Astrocyte of the cerebellum (primary cell): ENCODE measurements at regions not wholly inside any gene's neighbourhood (a gene's known extent, or its start where the extent isn't known, plus 50 kb on each side); places are given as distances from the start of the nearest gene placed in this dataset.

Source experiments
- DNase-seq: peaks from one replicate; pipeline ENCODE4 v3.0.0-alpha.2; 2011; ENCODE audit warnings: low read depth
- H3K4me3 ChIP-seq: 2 replicates; pipeline ENCODE4 v1.5.1; 2011; ENCODE audit warnings: mild to moderate bottlenecking, low read depth, low read length, moderate library complexity
- in situ Hi-C: cut with HindIII; loops from 2 replicates; pipeline ENCODE4 v1.10.0; 2017; ENCODE audit warnings: low sequenced_read_pairs
- TF ChIP-seq, protein P1 (sequence below): IDR thresholded peaks from 2 replicates; pipeline ENCODE4 v1.5.1; 2012; ENCODE audit warnings: low read length, low read depth, moderate library complexity, mild to moderate bottlenecking; ENCODE audit errors: missing control alignments

DNA sequence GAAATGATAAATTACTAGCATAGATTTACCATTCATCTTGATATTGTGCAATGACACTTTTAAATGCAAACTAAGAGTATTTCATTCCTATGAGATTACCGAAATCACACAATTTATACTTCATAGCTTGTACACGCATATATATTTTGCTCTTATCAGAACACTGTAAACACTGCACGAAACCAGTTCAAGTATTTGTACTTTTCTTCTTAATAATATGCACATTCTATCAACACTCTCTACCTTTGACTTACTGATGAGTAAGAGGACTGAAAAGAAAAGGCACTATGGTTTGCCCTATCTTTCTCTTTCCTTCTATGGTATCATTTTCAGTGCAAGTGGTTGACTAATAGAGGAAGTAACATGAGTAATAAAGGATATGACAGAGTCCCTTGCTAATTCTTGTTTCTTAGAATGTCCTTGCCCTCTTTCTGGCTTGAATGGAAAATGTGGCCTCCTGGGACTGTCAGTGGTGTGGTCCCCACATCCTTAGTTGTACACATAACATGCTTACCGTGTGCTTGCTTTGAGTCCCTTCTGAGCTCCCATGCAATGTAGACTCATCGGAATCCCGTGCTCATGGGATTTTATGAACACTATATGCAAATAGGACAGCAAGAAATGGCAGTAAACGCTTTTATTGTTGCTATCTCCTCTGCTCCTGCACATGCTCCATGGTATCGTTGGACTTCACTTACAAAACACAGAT, 363.5 kb upstream of the TNP1 start:
- in situ Hi-C loops = no loop called here
- no peak overlapping the region for H3K4me3 ChIP-seq
- peak; percentile 45 for DNase-seq

DNA sequence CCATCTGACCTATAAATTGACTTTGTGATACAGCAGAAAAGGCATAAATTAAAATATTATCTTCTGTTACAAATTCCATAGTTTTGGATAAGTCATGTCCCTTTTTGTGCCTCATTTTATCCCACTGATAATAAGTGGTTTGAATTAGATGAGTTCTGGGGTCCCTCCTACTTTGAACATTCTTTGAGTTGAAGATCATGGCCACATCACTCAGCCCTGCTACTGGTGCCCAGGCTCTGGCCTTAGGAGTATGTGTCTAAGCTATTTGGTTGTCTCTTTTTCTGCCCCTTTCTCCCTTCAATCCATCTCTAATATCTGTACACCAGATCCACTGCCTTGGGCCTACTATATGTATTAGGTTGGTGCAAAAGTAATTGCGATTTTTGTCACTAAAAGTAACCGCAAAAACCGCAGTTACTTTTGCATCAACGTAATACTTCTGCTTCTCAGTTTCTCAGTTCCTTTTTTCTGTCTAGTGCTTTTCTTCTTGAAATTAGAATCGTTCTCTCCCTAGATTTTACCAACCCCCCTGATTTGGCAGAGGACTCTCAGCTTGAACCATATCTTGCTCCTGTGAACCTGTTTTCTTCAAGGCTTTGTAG, 362.5 kb upstream of the TNP1 start:
- in situ Hi-C loops = no loop called here
- DNase-seq = no peak
- TF ChIP-seq, protein P1, sequence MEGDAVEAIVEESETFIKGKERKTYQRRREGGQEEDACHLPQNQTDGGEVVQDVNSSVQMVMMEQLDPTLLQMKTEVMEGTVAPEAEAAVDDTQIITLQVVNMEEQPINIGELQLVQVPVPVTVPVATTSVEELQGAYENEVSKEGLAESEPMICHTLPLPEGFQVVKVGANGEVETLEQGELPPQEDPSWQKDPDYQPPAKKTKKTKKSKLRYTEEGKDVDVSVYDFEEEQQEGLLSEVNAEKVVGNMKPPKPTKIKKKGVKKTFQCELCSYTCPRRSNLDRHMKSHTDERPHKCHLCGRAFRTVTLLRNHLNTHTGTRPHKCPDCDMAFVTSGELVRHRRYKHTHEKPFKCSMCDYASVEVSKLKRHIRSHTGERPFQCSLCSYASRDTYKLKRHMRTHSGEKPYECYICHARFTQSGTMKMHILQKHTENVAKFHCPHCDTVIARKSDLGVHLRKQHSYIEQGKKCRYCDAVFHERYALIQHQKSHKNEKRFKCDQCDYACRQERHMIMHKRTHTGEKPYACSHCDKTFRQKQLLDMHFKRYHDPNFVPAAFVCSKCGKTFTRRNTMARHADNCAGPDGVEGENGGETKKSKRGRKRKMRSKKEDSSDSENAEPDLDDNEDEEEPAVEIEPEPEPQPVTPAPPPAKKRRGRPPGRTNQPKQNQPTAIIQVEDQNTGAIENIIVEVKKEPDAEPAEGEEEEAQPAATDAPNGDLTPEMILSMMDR = no peak
- H3K4me3 ChIP-seq = no peak overlapping the region

More for the DNA sequence above, 363.5 kb upstream of the TNP1 start:
- TF ChIP-seq, protein P1 = no peak

DNA sequence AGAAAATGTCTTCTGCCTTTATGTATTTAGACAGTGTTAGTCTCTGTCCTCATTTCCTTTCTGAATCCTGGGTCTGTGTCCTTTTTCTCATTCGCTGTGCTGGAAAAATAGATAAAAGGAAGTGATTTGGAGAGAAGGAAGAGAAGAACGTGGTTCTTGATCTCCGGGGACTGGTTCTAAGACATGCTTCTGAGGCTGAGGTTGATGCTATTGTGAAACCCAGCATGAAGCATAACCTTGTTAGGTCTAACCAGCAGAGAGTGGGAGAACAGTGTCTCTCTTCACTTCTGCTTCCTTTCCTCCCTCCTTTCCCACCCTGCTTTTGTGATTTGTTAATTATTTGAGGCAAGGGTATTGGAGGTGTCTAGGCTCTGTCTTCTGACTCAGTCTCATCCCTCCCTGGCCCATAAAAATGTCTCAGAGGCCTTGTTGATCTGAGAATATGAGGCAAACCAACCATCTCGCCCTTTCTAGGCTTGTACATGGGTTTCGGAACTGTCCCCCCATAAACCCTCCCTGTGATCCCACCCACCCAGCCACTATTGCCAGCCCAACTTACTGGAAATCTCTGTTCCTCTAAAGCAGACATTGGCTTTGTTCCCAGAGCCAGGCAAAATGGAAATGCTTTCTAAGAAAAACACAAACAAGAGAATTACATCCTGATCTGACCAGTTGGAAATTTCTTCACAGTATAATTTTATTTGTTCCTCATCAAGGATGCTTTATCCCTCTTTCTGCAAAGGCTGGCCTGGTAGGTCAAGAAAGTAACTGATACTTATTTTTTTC, 360.6 kb upstream of the TNP1 start:
- in situ Hi-C loops = no loop called here
- H3K4me3 ChIP-seq = no peak overlapping the region
- no peak for DNase-seq

DNA sequence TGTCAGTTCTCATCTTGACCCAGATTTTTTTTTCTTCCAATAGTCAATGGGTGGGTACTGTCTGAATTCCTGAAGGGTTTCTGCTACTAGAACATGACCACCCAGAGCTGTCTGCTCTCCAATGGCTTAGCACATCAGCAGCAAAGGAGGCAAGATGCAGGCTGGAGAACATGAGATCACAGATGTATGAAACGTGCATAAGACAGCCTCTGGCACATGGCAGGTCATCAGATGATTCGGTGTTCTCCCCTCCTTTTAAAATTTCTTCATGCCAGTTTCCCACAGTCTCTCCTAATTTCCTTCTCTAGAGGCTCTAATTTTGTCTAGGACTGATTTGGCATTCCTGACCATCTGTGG, 359.3 kb upstream of the TNP1 start:
- TF ChIP-seq, protein P1 = no peak
- in situ Hi-C loops = no loop called here
- DNase-seq = no peak
- no peak overlapping the region for H3K4me3 ChIP-seq

More for the DNA sequence above, 360.6 kb upstream of the TNP1 start:
- TF ChIP-seq, protein P1 = no peak

DNA sequence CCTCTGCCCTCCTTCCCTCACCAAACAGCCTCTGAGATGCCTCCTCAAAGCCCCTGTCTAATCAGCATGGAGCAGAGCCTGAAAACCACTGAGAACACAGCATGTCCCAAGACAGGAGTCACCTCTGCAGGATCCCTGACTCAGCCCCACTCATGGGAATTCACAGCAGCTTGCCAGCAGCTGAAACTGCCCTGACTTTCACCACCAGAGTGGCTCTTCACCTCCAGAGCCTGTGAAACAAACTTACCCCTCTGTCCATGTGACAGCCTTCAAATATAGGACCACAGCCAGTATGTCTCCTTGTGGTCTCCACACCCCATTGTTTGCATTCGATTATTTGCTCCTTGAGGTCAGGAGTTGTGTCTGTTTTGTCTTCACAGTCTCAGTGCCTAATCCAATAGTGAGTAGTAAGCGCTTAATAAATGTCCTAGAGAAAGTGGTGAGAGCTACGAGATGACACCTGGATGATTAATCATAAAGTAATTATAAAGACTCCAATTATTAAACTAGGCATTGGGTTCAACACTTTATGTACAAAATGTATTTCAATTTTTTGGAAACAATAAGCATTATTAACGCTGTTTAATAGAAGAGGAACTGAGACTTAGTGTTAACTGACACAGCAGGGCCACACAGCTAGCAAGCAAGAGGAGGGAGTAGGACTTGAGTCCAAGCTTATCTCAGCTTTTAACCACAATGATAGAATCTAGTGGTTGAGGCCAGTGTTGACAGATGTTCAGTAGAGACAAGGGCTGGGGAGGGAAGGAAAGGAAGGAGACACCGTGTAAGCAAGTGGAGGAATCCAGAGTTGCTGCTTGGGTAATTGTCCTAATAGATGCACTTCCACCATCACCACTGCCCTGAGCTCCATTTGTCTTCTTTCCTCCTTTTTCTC, 358.7 kb upstream of the TNP1 start:
- TF ChIP-seq, protein P1 = no peak
- no peak for DNase-seq
- H3K4me3 ChIP-seq = no peak overlapping the region
- in situ Hi-C loops = no loop called here

DNA sequence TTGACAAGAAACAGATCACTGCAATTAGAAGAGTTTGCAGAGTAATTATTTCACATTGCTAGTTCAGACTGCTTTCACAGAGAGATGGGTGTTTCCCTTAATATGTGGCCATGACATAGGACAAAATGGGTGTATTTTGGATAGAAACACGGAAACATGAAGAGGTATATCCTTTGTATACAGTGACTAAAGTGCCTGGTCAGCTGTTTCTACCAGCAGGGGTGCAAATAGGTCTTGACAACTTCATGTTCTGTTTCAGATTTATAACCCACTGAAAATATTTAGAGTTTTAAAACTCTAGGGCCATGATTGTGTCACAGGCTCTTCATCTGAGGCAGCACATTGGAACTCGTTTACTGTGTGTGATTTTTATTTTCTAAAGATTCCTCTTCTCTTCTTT, 357.1 kb upstream of the TNP1 start:
- DNase-seq = no peak
- H3K4me3 ChIP-seq = no peak overlapping the region
- TF ChIP-seq, protein P1 = no peak
- in situ Hi-C loops = no loop called here
